Stimulated activated CD4-positive, alpha-beta T cell treated with anti-CD3 and anti-CD28 coated beads, Interleukin-12 subunit alpha, Interleukin-12 subunit beta, amount 100 ng/mL, for 4 hours (primary cell): ENCODE measurements at regions not wholly inside any gene's neighbourhood (a gene's known extent, or its start where the extent isn't known, plus 50 kb on each side); places are given as distances from the start of the nearest gene placed in this dataset.

Experiments
- DNase-seq: peaks from one replicate; pipeline ENCODE4 v3.0.0-alpha.2; 2020

DNA sequence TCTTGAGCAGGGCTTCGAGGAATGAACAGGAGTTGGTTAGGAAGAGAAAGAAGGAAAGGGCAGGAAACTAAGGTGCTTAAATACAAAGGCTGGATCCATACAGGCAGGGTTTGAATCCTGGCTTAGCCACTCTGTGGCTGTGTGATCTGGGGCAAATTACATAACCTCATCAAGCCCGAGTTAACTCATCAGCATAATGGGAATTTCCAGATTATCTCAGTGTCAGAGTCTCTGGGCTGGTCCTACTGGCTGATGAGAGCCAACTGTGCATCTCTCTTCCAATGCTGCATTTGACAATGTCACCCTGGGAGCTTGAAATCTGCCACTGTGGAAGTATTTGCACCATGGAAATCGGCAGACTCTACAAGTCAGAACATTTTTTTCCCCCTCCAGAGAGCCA lies 83.8 kb upstream of the SLC6A6 start:
- DNase-seq: no peak

- no peak for DNase-seq
These were observed 82.7 kb upstream of the SLC6A6 start for GRCh38 chr3:14319654-14320182.

- no peak for DNase-seq
These were observed 82.2 kb upstream of the SLC6A6 start for GRCh38 chr3:14320219-14320618.

DNA sequence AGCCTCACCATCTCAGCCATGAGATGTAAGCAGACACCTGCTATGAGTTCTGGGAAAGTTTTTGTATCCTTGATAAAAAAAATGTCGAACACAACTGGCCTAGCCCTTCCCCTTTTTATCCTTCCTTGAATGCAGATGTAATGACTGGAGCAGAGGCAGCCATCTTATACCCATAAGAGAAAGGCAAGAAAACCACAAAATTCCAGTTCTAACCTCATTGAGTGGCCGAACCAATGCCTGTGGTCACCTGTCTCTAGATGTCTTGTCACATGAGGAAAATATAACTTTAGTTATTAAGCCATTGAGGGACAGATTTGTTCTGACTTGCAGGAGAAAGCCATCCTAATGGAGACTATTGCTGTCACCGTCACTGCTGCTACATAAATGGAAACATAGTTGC lies 80.4 kb upstream of the SLC6A6 start:
- DNase-seq: no peak

DNA sequence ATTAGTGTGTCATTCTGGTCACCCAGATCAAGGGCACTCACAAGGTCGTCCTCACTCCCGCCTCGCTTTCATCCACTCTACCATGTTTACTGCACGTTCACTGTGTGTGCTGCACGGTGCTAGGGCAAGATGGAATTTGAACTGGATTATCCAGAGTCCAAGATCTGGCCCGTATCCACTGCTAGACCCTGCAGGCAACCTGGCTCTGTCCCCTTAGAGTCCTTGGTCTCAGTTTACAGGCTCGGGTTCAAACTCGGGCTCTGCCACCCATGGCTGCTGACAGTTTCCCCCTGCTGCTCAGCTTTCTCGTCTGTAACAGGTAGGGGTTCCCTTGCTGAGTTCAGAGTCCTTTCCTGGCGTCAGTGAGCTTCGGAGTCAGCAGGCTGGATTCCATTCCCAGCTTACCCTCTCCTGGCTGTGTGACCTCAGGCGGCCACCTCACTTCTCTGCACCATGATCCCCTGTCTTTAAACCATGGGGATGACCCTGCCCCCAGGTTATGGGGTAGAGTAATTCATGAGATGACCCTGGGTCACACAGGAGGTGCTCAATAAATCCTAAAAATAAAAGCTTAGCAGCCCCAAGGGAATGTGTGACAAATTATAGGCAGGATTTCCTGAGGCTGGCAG lies 79.6 kb upstream of the SLC6A6 start:
- no peak for DNase-seq

GRCh38 chr3:14323401-14324223 lies 78.8 kb upstream of the SLC6A6 start:
- no peak for DNase-seq

DNA sequence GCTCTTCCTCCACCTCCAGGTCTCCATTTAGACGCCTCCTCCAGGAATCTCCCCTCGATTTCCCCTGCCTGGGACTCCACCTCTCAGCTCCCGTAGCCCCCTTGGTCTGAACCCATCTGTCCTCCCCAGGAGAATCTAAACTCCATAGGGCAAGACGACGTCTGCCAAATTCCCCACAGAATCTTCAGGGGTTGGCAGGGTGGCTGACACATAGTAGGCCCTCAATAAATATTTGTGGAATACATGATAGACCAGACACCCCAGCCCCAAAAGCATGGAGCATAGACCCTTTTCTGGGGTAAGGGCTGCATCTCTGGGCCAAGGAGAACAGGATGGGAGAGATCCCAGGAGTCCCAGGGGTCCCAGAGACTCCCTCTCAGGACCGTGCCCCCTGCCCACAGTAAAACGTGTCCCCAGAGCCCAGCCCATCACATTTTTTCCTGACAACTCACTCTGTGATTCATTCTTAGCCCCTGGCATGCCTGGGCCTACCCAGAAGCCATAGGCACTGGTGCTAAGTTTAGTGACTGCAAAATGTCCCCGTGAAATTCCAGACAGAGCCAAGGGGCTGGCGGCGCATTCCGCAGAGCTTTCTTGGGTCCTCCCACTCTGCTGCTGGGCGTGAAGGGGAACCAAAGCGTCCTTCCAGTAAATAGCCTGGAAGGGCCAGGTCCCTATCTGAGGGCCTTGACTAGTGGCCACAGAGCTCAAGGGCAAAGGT lies 78.0 kb upstream of the SLC6A6 start:
- no peak for DNase-seq

DNA sequence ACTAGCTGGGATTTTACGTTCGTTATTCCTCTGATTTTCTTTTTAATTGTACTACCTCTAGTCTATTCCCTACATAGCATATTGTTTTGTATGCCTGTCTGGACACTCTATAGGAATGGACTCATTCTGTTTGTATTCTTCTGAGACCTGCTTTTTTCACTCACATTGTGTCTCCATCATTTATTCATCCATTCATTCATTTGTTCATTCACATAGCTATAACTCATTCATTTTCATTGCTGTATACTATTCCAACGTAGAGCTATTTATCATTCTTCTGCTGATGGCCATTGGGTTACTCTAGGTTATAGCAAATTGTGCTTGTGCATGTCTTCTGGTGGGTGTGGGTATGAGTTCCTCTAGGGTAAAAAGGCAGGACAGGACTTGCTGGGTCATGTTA lies 74.0 kb upstream of the SLC6A6 start:
- DNase-seq: no peak

DNA sequence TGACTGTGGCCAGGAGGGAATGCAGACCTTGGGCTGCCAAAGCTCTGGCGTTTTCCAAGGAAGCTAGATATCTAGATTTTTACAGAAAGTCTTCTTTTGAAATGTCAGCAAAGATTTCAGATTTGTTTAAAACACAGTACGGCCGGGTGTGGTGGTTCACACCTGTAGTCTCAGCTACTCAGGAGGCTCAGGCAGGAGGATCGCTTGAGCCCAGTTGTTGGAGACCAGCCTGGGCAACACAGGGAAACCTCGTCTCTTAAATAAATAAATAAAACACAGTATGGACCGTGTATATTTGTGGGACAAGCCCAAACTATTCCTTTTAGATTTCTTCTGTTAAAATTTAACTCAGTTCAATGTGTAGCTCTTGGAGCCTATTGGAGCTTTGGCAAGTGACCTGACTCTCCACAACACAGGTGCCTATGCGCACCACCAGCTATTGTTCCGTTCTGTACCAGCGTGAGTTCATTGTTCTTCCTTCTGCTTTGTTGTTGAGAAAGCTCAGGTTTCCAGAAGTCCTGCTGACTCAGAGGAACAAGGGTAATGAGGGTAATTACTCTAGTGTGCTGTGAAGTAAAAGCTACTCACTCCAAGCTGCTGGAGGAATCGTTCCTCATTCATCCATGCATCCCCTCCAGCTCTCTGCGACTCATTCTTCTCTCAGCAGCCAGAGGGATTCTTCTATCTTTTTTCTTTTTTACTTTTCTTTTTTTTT lies 73.1 kb upstream of the SLC6A6 start:
- no peak for DNase-seq

GRCh38 chr3:14329842-14330241 lies 72.6 kb upstream of the SLC6A6 start:
- no peak for DNase-seq

DNA sequence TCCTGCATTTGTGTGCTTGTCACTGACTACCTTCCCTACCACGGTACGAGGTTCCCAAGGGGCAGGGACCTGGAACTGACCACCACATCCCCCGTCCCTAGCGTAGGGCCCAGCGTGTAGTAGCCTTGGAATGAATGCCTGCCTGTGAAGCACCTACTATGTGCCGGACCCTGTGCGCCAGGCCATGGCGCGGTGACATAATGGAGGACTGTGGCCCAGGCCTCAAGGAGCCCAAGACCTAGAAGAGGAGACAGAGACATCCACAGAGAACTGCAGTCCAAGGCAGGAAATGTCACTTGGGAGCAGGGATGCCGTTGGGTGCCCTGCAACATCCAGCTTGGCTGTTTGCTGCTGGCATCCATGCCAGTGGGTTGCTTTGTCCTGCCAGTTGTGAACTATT lies 71.9 kb upstream of the SLC6A6 start:
- DNase-seq: no peak

DNA sequence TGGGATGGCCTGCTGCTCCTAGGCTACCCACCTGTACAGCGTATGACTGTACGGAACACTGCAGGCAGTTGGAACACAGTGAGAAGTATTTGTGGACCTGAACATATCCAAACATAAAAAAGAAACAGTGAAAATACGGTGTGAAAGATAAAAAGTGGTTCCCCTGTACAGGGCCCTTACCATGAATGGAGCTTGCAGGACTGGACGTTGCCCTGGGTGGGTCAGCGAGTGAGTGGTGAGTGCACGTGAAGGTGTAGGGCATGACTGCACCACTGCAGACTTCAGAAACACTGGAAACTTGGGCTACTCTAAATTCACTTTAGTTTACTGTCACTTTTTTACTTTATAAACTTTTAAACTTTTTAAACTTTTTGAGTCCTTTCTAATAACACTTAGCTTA lies 71.2 kb upstream of the SLC6A6 start:
- no peak for DNase-seq

- no peak for DNase-seq
These were observed 70.0 kb upstream of the SLC6A6 start for GRCh38 chr3:14332392-14332791.

DNA sequence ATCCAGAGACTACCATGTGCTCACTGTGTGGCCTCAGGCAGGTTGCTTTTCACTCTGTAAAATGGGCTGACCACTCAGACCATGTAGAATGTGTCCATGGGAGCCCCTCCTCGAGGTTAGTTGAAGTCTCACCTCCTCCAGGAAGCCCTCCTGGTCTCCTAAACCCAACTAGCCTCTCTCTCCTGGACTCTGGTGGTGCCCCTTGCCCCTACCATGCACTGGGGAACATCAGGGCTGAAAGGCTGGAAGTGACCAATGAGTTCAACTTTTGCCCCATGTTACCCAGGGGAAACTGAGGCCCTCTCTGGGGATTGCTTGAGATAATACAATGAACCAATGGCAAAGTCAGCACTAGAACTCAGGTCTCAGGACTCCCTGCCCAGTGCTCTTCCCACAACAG lies 69.2 kb upstream of the SLC6A6 start:
- no peak for DNase-seq

DNA sequence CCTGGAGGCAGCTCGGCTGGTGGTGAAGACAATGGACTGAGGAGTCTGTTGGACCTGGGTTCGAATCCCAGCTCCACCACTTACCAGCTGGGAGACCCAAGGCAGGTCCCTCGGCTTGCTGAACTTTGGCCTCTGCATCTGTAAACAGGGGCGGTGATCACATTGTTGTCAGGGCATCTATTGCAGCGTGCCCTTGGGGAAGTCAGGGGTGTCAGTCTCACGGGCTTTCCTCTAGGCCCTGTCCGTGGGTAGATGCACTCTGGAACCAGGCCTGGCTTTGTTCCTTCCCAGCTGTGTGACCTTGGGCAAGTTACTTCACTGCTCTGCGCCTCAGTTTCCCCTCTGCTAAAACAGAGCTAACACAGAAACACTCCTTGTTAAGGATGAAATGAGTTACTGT lies 68.8 kb upstream of the SLC6A6 start:
- no peak for DNase-seq

DNA sequence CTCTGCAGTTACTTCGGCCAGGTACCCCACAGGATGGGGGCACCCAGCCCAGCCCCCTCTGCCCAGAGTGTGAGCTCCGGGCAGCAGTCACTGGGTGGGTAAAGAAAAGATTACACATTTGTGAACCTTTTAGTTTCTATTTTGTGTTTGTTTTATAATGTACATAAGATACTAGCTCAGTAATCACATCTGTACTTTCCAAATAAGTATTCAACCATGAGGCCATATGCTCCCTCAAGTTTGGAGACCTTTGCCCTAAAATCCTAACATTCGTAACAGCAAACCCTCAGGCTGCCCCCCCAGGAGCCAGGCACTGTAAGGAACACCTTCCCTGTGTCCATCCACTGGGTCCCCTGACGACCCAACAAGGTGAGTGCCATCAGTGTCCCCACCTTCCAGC lies 68.3 kb upstream of the SLC6A6 start:
- no peak for DNase-seq

DNA sequence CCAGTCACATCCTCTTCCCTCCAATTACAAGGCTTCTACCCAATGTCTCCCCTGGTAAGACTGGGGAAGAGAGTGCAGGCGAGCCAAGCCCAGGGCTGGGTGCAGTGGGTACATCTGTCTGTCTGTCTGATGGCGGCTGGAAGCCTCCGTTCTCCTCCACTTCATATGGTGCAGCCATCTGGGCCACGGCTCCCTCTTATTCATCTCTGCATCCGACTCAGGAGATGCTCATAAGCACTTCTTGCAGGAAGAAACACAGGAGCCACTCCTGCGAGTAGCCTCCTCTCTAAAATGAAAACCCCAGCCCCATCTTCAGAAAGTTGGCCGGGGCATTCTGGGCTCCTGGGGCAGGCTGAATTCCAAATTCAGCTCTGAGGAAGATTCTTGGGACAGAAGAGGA lies 67.5 kb upstream of the SLC6A6 start:
- DNase-seq: no peak

- no peak for DNase-seq
These were observed 66.3 kb upstream of the SLC6A6 start for GRCh38 chr3:14335774-14336748.

- no peak for DNase-seq
These were observed 65.4 kb upstream of the SLC6A6 start for GRCh38 chr3:14336749-14337598.

GRCh38 chr3:14337828-14338227 lies 64.6 kb upstream of the SLC6A6 start:
- no peak for DNase-seq

- no peak for DNase-seq
These were observed 64.2 kb upstream of the SLC6A6 start for GRCh38 chr3:14338242-14338641.
